ENCODE measurements at regions not wholly inside any gene's neighbourhood (a gene's known extent, or its start where the extent isn't known, plus 50 kb on each side); places are given as distances from the start of the nearest gene placed in this dataset.

DNA sequence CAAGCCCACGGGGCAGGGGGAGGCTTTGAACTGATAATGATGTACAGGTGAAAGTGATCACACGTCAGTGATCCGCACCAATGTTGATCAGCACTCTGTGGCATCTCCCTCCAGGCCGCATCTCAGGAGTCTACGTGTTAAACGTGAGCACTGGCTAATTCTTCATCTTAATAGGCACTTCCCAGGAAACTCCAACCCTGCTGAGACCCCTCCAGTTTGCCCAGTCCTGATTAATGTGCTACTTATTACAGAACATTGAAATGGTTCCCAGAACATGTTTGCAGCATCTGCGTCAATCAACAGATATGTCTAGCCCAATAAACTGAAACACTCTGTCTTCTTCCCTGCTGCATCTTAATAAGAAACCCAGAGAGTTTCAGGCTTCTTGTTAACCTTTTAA is 298.4 kb downstream of the DEPDC1B start:
- Histone ChIP-seq H3K36me3 (no peaks in the 10 kb centered on the region), H3K27me3 (no peaks in the 10 kb centered on the region), H3K4me1 (no peaks in the 10 kb centered on the region), H3K4me3 (no peak overlapping the region), H3K9me3 (no peaks in the 10 kb centered on the region), H3K27ac (no peak overlapping the region)
- no peak for DNase-seq (ENCODE audit: extremely low spot score in 2 of 2)
- intact Hi-C loops (cut with DNase I): no loop called here
- no peak for TF ChIP-seq CTCF (IDR thresholded peaks at IDR 0.05)
- no peak for TF ChIP-seq POLR2A (IDR thresholded peaks at IDR 0.05)
- TF ChIP-seq POLR2AphosphoS5 (IDR thresholded peaks at IDR 0.05; ENCODE audit: insufficient read depth in 1 of 2, low read depth in 1 of 2): no peak

- DNase-seq (ENCODE audit: extremely low spot score in 2 of 2): no peak
- Histone ChIP-seq H3K36me3 (no peaks in the 10 kb centered on the region), H3K4me1 (no peaks in the 10 kb centered on the region), H3K27ac (no peak overlapping the region), H3K4me3 (no peak overlapping the region), H3K9me3 (no peaks in the 10 kb centered on the region), H3K27me3 (no peaks in the 10 kb centered on the region)
- intact Hi-C loops (cut with DNase I): no loop called here
- TF ChIP-seq CTCF (IDR thresholded peaks at IDR 0.05) (no peak), POLR2A (IDR thresholded peaks at IDR 0.05) (no peak), POLR2AphosphoS5 (IDR thresholded peaks at IDR 0.05; ENCODE audit: insufficient read depth in 1 of 2, low read depth in 1 of 2) (no peak)
Observed at GRCh38 chr5:60399507-60399906, 300.5 kb downstream of the DEPDC1B start.

GRCh38 chr5:60395712-60396329 is 304.1 kb downstream of the DEPDC1B start:
- TF ChIP-seq CTCF (IDR thresholded peaks at IDR 0.05) (no peak), POLR2A (IDR thresholded peaks at IDR 0.05) (no peak), POLR2AphosphoS5 (IDR thresholded peaks at IDR 0.05; ENCODE audit: insufficient read depth in 1 of 2, low read depth in 1 of 2) (no peak)
- intact Hi-C loops (cut with DNase I): no loop called here
- no peaks in the 10 kb centered on the region for H3K4me1 ChIP-seq
- no peak for DNase-seq (ENCODE audit: extremely low spot score in 2 of 2)
- H3K27me3 ChIP-seq: no peaks in the 10 kb centered on the region
- no peak overlapping the region for H3K27ac ChIP-seq
- H3K36me3 ChIP-seq: no peaks in the 10 kb centered on the region
- H3K4me3 ChIP-seq: no peak overlapping the region
- no peaks in the 10 kb centered on the region for H3K9me3 ChIP-seq

GRCh38 chr5:60387051-60387440 is 312.9 kb downstream of the DEPDC1B start:
- Histone ChIP-seq H3K4me1 (no peaks in the 10 kb centered on the region), H3K4me3 (no peak overlapping the region), H3K27me3 (no peaks in the 10 kb centered on the region), H3K36me3 (no peaks in the 10 kb centered on the region), H3K9me3 (no peaks in the 10 kb centered on the region), H3K27ac (no peak overlapping the region)
- TF ChIP-seq POLR2AphosphoS5 (IDR thresholded peaks at IDR 0.05; ENCODE audit: insufficient read depth in 1 of 2, low read depth in 1 of 2) (no peak), CTCF (IDR thresholded peaks at IDR 0.05) (no peak), POLR2A (IDR thresholded peaks at IDR 0.05) (no peak)
- intact Hi-C loops (cut with DNase I): loop anchor here (2.0 to 10.0 kb wide), 2 partner anchors 50 to 572 kb away; no protein-coding TSS in a partner anchor
- no peak for DNase-seq (ENCODE audit: extremely low spot score in 2 of 2)

DNA sequence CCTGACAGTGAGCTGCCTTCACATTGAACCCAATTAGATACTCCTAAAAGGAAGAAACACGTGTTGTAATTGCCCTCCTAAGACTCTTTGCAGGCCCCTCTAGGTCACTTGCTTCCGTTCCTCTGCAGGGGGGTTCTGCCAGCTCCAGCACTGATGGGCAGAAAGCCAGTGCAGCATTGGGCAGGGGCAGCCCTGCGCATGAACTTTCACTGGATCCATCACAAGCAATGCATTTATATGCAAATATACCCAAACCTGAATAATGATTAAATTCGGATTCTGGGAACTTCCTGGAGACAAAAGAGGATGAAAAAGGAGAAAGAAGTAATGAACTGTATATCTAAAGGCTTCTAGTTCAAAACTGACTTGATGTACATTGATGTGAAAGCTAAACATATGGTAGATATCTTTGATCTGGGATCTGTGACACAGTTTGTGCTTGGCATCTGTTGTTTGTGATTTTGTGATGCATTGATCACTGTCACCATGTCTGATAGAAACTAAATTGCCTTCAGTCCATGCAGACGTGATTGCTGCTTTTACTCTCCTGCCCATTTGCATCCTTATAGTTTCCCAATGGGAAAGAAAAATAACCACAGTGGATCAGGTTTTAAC is 313.4 kb downstream of the DEPDC1B start:
- TF ChIP-seq CTCF (IDR thresholded peaks at IDR 0.05) (no peak), POLR2AphosphoS5 (IDR thresholded peaks at IDR 0.05; ENCODE audit: insufficient read depth in 1 of 2, low read depth in 1 of 2) (no peak), POLR2A (IDR thresholded peaks at IDR 0.05) (no peak)
- H3K27me3 ChIP-seq: no peaks in the 10 kb centered on the region
- intact Hi-C loops (cut with DNase I): loop anchor here (2.0 to 10.0 kb wide), 2 partner anchors 50 to 572 kb away; no protein-coding TSS in a partner anchor
- no peak overlapping the region for H3K27ac ChIP-seq
- DNase-seq (ENCODE audit: extremely low spot score in 2 of 2): no peak
- H3K9me3 ChIP-seq: no peaks in the 10 kb centered on the region
- H3K36me3 ChIP-seq: no peaks in the 10 kb centered on the region
- no peak overlapping the region for H3K4me3 ChIP-seq
- no peaks in the 10 kb centered on the region for H3K4me1 ChIP-seq
